GM21528 (cell line): ENCODE measurements at regions not wholly inside any gene's neighbourhood (a gene's known extent, or its start where the extent isn't known, plus 50 kb on each side); places are given as distances from the start of the nearest gene placed in this dataset.
"Not testable (repeated sequence)": the region's sequence is repeated elsewhere in the genome, so short reads cannot be mapped to it uniquely, and the experiment has no call there.

Experiments used
- ATAC-seq: cut with Tn5 transposase; IDR thresholded peaks from one replicate; pipeline ENCODE4 v1.9.1; 2021; ENCODE audit warnings: mild to moderate bottlenecking, moderate library complexity; ENCODE audit not compliant: unreplicated experiment, low FRiP score

GRCh38 chr20:54323227-54323734 lies 115.4 kb downstream of the PFDN4 start:
- no peak for ATAC-seq

GRCh38 chr20:54324041-54324440 lies 116.2 kb downstream of the PFDN4 start:
- ATAC-seq, result no peak

GRCh38 chr20:54324652-54325285 lies 116.9 kb downstream of the PFDN4 start:
- no peak for ATAC-seq

- ATAC-seq, result no peak
Observed at GRCh38 chr20:54335299-54335698, 127.4 kb downstream of the PFDN4 start.

GRCh38 chr20:54337144-54337543 lies 129.3 kb downstream of the PFDN4 start:
- no peak for ATAC-seq

GRCh38 chr20:54339093-54339492 lies 131.2 kb downstream of the PFDN4 start:
- ATAC-seq, result no peak

- no peak for ATAC-seq
Observed at GRCh38 chr20:54340206-54340605, 132.3 kb downstream of the PFDN4 start.

- ATAC-seq, result no peak
Observed at GRCh38 chr20:54340667-54341081, 132.8 kb downstream of the PFDN4 start.

- no peak for ATAC-seq
Observed at GRCh38 chr20:54342258-54342920, 133.0 kb upstream of the DOK5 start.

- ATAC-seq, result no peak
Observed at GRCh38 chr20:54343099-54343498, 132.3 kb upstream of the DOK5 start.

- no peak for ATAC-seq
Observed at GRCh38 chr20:54343634-54344033, 131.8 kb upstream of the DOK5 start.

GRCh38 chr20:54344832-54345231 lies 130.6 kb upstream of the DOK5 start:
- no peak for ATAC-seq

GRCh38 chr20:54345301-54345724 lies 130.1 kb upstream of the DOK5 start:
- peak; percentile 77 for ATAC-seq

GRCh38 chr20:54345821-54346220 lies 129.6 kb upstream of the DOK5 start:
- no peak for ATAC-seq

GRCh38 chr20:54346276-54346675 lies 129.1 kb upstream of the DOK5 start:
- ATAC-seq, result no peak

GRCh38 chr20:54347166-54347833 lies 128.1 kb upstream of the DOK5 start:
- no peak for ATAC-seq

- no peak for ATAC-seq
Observed at GRCh38 chr20:54350415-54350814, 125.0 kb upstream of the DOK5 start.

- ATAC-seq, result no peak
Observed at GRCh38 chr20:54351371-54352136, 123.8 kb upstream of the DOK5 start.

- ATAC-seq, result not testable (repeated sequence)
Observed at GRCh38 chr20:54352541-54352940, 122.9 kb upstream of the DOK5 start.

- ATAC-seq, result no peak
Observed at GRCh38 chr20:54353292-54353691, 122.1 kb upstream of the DOK5 start.
